Adipocyte (in vitro differentiated cells): ENCODE measurements at regions not wholly inside any gene's neighbourhood (a gene's known extent, or its start where the extent isn't known, plus 50 kb on each side); places are given as distances from the start of the nearest gene placed in this dataset.
"Not testable (repeated sequence)": the region's sequence is repeated elsewhere in the genome, so short reads cannot be mapped to it uniquely, and the experiment has no call there.

ENCODE experiments used
- DNase-seq: peaks from one replicate; pipeline ENCODE4 v3.0.0-alpha.2; 2015; ENCODE audit warnings: low read depth
- H3K27me3 ChIP-seq: replicated peaks from 2 replicates; pipeline ENCODE4 v1.7.0; 2013; ENCODE audit warnings: mild to moderate bottlenecking, low read length, moderate library complexity; ENCODE audit not compliant: control insufficient read depth, insufficient read depth
- H3K36me3 ChIP-seq: 2 replicates; pipeline ENCODE4 v1.7.0; 2013; ENCODE audit warnings: low read length, mild to moderate bottlenecking, moderate library complexity; ENCODE audit not compliant: control insufficient read depth, insufficient read depth, severe bottlenecking
- H3K4me1 ChIP-seq: 2 replicates; pipeline ENCODE4 v1.7.0; 2013; ENCODE audit warnings: mild to moderate bottlenecking, low read length, moderate library complexity; ENCODE audit not compliant: control insufficient read depth, insufficient read depth
- H3K4me3 ChIP-seq: 2 replicates; pipeline ENCODE4 v1.7.0; 2013; ENCODE audit warnings: mild to moderate bottlenecking, low read length, moderate library complexity
- H3K9ac ChIP-seq: 2 replicates; pipeline ENCODE4 v1.7.0; 2013; ENCODE audit warnings: mild to moderate bottlenecking, low read length, moderate library complexity
- H3K9me3 ChIP-seq: 2 replicates; pipeline ENCODE4 v1.7.0; 2013; ENCODE audit warnings: mild to moderate bottlenecking, low read length, moderate library complexity; ENCODE audit not compliant: control insufficient read depth

DNA sequence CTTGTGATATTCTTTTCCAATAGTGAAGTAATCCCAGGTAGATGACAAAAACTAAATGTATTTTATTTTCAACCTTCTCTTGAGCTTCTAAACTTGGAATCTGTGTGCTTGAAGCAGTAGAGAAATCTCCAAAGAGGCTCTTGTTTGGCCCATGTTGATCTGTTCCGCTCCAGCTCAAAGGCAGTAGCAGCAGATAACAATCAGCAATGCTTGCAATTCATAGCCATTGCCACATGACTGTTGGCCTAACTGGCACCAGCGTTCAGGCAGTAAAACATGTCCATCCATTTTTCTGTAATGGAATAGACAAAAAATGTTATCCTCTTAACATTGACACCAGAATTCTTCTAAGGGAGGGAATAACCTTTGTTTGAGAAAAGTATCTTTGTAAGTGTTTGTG, 270.7 kb upstream of the MSX2 start:
- H3K36me3 ChIP-seq = no peaks in the 10 kb centered on the region
- H3K9ac ChIP-seq = no peak overlapping the region
- peaks cover 3% of the 10 kb centered on the region for H3K4me1 ChIP-seq
- peaks cover 7% of the 10 kb centered on the region for H3K27me3 ChIP-seq
- H3K4me3 ChIP-seq = no peak overlapping the region
- peaks cover 10% of the 10 kb centered on the region for H3K9me3 ChIP-seq
- peak; percentile 1 for DNase-seq

DNA sequence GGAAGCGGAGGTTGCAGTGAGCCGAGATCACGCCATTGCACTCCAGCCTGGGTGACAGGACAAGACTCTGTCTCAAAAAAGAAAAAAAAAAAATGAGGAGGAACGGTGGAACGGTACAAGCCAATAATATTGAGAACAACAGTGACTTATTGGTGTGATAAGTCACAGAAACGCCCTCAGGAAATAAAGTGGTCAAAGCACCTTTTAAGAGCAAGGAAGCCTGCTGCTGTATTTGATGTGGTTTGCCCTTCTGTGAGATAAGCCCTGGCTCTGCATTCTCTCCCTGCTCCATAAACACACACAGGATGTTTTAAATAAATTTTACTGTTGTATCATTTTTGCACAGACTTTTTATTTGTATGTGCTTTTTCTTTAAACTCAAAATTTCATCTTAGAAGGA, 269.9 kb upstream of the MSX2 start:
- Histone ChIP-seq H3K27me3 (peaks cover 7% of the 10 kb centered on the region), H3K36me3 (no peaks in the 10 kb centered on the region), H3K9me3 (peaks cover 10% of the 10 kb centered on the region), H3K4me1 (peaks cover 3% of the 10 kb centered on the region), H3K4me3 (no peak overlapping the region), H3K9ac (no peak overlapping the region)
- DNase-seq = no peak

DNA sequence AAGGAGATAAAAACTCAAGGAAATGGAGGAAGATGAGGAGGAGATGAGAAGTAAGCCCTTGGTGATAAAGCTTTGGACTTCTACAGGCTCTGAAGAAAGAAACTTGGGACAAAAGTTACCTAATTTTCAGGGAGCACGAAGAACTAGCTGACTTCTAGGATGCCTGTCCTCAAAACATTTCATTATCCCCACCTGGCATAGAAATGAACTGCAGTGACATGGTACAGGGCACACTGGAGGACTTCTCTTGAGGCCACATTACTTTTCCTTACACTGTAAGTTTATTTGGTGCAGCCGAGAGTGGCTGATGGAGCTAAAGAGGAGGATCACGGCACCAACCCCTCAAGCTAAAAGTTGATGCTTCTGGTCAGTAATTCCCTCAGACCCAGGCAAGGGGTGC, 269.5 kb upstream of the MSX2 start:
- no peak for DNase-seq
- Histone ChIP-seq H3K9me3 (peaks cover 9% of the 10 kb centered on the region), H3K9ac (no peak overlapping the region), H3K4me1 (peaks cover 3% of the 10 kb centered on the region), H3K27me3 (peaks cover 7% of the 10 kb centered on the region), H3K4me3 (no peak overlapping the region), H3K36me3 (no peaks in the 10 kb centered on the region)

GRCh38 chr5:174455301-174455700, 269.1 kb upstream of the MSX2 start:
- Histone ChIP-seq H3K27me3 (peaks cover 7% of the 10 kb centered on the region), H3K4me1 (peaks cover 3% of the 10 kb centered on the region), H3K9ac (no peak overlapping the region), H3K36me3 (no peaks in the 10 kb centered on the region), H3K9me3 (peaks cover 5% of the 10 kb centered on the region), H3K4me3 (no peak overlapping the region)
- DNase-seq = no peak

DNA sequence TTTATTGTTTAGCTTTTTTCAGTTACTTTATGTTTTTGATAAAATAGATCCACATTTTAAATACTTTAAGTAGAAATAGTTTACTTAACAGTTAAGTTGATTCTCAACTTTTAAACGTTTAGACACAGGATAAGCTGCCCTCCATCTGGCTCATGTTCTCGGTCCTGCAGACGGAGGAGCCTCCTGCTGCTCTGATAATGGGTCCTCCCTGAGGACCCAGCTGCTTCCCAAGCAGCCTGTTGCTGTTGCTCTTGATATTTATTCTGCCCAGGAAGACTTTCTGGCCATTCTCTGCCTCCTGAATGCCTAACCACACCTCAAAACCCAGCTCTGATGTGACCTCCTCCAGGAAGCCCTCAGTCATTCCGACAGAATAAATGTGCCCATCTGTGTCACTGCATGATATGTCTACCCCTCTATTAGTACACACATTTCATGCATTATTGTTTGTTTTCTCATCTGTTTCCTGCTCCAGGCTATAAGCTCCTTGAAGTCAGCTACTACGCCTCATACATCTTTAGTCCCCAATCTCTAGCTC, 267.2 kb upstream of the MSX2 start:
- no peak for DNase-seq
- no peaks in the 10 kb centered on the region for H3K9me3 ChIP-seq
- no peaks in the 10 kb centered on the region for H3K36me3 ChIP-seq
- peaks cover 7% of the 10 kb centered on the region for H3K27me3 ChIP-seq
- H3K4me1 ChIP-seq = peaks cover 3% of the 10 kb centered on the region
- no peak overlapping the region for H3K9ac ChIP-seq
- no peak overlapping the region for H3K4me3 ChIP-seq

- H3K36me3 ChIP-seq = no peaks in the 10 kb centered on the region
- H3K4me3 ChIP-seq = no peak overlapping the region
- H3K4me1 ChIP-seq = no peaks in the 10 kb centered on the region
- H3K9me3 ChIP-seq = no peaks in the 10 kb centered on the region
- no peak overlapping the region for H3K9ac ChIP-seq
- DNase-seq = no peak
- peaks cover 7% of the 10 kb centered on the region for H3K27me3 ChIP-seq
These were observed 265.2 kb upstream of the MSX2 start for GRCh38 chr5:174459071-174459702.

DNA sequence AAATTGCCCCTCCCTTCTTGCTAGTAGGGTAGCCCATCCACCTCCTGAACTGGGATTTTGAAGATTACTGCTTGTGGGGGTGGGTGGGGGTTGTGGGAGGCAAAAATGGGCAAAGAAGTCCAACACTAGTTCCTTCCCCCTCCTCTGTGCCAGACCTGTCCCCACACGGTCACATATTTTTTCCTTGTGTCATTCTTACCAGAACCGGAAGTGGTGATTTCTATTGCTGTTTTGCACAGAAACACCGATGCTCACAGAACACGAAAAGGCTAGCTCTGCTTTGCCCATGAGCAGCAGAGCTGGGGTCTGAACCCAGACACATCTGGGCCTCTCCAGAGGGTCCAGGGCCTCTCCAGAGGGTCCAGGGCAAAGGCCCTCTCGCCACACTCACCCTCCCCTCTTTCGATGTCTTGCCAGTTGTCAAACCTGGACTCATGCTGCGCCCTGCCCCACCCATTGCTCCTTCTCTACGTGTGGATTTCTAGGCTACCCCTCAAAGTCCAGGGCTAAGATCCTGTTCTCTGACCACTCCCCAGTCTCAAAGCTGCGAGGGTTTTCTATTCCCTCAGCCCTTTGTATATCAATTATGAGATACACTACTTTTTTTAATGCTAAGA, 264.4 kb upstream of the MSX2 start:
- no peak for DNase-seq
- no peaks in the 10 kb centered on the region for H3K4me1 ChIP-seq
- H3K4me3 ChIP-seq = no peak overlapping the region
- H3K36me3 ChIP-seq = no peaks in the 10 kb centered on the region
- no peak overlapping the region for H3K9ac ChIP-seq
- peaks cover 7% of the 10 kb centered on the region for H3K27me3 ChIP-seq
- H3K9me3 ChIP-seq = no peaks in the 10 kb centered on the region

DNA sequence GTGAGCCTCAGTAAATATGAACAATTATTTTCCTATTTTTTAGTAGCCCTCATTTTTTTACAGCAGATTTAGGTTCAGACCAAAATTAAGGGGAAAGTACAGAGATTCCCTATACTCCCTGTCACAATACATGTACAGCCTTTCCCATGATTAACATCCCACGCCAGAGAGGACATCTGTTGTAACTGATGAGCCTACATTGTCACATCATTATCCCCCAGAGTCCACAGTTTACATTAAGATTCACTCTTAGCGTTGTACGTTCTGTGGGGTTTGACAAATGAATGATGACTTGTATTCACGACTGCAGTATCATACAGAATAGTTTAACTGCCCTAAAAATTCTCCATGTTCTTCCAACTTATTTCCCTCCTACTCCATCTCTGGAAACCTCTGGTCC, 262.3 kb upstream of the MSX2 start:
- H3K36me3 ChIP-seq = no peaks in the 10 kb centered on the region
- peaks cover 3% of the 10 kb centered on the region for H3K9me3 ChIP-seq
- no peak overlapping the region for H3K4me3 ChIP-seq
- no peak for DNase-seq
- peaks cover 7% of the 10 kb centered on the region for H3K27me3 ChIP-seq
- H3K9ac ChIP-seq = no peak overlapping the region
- H3K4me1 ChIP-seq = no peaks in the 10 kb centered on the region

DNA sequence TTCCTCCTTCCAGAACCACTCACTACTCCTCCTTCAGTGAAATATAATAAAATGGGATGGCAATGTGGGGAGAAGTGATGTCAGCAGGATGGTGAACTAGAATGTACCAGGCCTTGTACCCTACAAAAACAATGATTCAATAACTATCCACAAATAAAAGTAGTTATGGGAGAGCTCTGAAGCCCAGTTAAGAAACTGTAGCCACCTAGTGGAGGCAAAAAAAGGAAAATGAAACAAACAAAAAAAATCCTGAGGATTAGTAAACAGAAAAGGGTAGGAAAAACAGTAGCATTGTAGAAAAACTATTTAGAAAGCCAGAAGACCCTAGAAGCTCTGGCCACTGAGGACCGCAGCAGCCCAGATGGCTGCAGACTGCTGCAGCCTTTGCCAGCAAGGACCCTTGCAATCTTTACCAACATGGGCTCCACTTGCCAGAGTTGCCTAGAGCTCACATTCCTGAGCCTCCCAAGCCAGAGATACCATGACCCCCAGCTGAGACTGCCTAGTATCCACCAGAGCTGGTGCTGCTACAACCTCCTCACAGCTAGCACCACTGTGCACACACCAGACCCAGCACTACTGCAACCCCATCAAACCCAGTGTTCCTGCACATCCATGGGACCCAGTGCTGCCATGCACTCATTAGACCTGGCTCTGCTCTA, 259.7 kb upstream of the MSX2 start:
- Histone ChIP-seq H3K9ac (no peak overlapping the region), H3K9me3 (peaks cover 3% of the 10 kb centered on the region), H3K4me3 (no peak overlapping the region), H3K27me3 (no peaks in the 10 kb centered on the region), H3K36me3 (no peaks in the 10 kb centered on the region), H3K4me1 (no peaks in the 10 kb centered on the region)
- DNase-seq = peak; percentile 29

- H3K36me3 ChIP-seq, DNase-seq, H3K27me3 ChIP-seq, H3K4me3 ChIP-seq, H3K4me1 ChIP-seq, H3K9ac ChIP-seq: not testable (repeated sequence)
- peaks cover 15% of the 10 kb centered on the region for H3K9me3 ChIP-seq
These were observed 252.9 kb upstream of the MSX2 start for GRCh38 chr5:174471528-174471927.

DNA sequence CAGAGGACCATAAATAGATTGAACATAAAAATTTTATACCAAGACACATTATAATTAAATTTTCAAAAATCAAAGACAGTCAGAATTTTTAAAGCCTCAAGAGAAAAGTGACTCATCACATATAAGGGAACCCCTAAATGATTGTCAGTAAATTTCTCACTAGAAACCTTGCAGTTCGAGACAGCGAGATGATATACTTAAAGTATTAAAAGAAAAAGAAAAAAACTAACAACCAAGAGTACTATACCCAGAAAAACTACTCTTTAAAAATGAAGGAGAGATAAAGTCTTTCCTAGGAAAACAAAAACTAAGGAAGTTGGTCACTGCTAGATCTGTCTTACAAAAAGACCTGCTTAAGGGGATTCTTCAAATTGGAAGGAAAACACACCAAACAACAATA, 251.4 kb upstream of the MSX2 start:
- Histone ChIP-seq H3K9ac (no peak overlapping the region), H3K9me3 (peaks cover 15% of the 10 kb centered on the region), H3K4me3 (no peak overlapping the region), H3K4me1 (no peaks in the 10 kb centered on the region), H3K27me3 (no peaks in the 10 kb centered on the region), H3K36me3 (no peaks in the 10 kb centered on the region)
- no peak for DNase-seq
